ENCODE measurements at regions not wholly inside any gene's neighbourhood (a gene's known extent, or its start where the extent isn't known, plus 50 kb on each side); places are given as distances from the start of the nearest gene placed in this dataset.

- TF ChIP-seq GATA2 (IDR thresholded peaks at IDR 0.05; ENCODE audit: low read depth, low read length), result no peak
- TF ChIP-seq GATA3 (IDR thresholded peaks at IDR 0.05; ENCODE audit: low read depth, low read length), result no peak
Measured at GRCh38 chr16:9680019-9680655, 502.1 kb downstream of the GRIN2A start.

GRCh38 chr16:9680968-9681367 is 501.3 kb downstream of the GRIN2A start:
- no peak for TF ChIP-seq GATA2 (IDR thresholded peaks at IDR 0.05; ENCODE audit: low read depth, low read length)
- no peak for TF ChIP-seq GATA3 (IDR thresholded peaks at IDR 0.05; ENCODE audit: low read depth, low read length)

GRCh38 chr16:9681508-9681907 is 500.7 kb downstream of the GRIN2A start:
- no peak for TF ChIP-seq GATA2 (IDR thresholded peaks at IDR 0.05; ENCODE audit: low read depth, low read length)
- no peak for TF ChIP-seq GATA3 (IDR thresholded peaks at IDR 0.05; ENCODE audit: low read depth, low read length)

GRCh38 chr16:9682320-9682719 is 499.9 kb downstream of the GRIN2A start:
- TF ChIP-seq GATA3 (IDR thresholded peaks at IDR 0.05; ENCODE audit: low read depth, low read length) (no peak), GATA2 (IDR thresholded peaks at IDR 0.05; ENCODE audit: low read depth, low read length) (no peak)

GRCh38 chr16:9683677-9684076 is 498.6 kb downstream of the GRIN2A start:
- TF ChIP-seq GATA2 (IDR thresholded peaks at IDR 0.05; ENCODE audit: low read depth, low read length), result no peak

- TF ChIP-seq GATA3 (IDR thresholded peaks at IDR 0.05; ENCODE audit: low read depth, low read length), result no peak
- no peak for TF ChIP-seq GATA2 (IDR thresholded peaks at IDR 0.05; ENCODE audit: low read depth, low read length)
Measured at GRCh38 chr16:9687737-9688319, 494.4 kb downstream of the GRIN2A start.

GRCh38 chr16:9689597-9689996 is 492.6 kb downstream of the GRIN2A start:
- no peak for TF ChIP-seq GATA3 (IDR thresholded peaks at IDR 0.05; ENCODE audit: low read depth, low read length)
- TF ChIP-seq GATA2 (IDR thresholded peaks at IDR 0.05; ENCODE audit: low read depth, low read length), result no peak

- TF ChIP-seq GATA3 (IDR thresholded peaks at IDR 0.05; ENCODE audit: low read depth, low read length) (no peak), GATA2 (IDR thresholded peaks at IDR 0.05; ENCODE audit: low read depth, low read length) (no peak)
Measured at GRCh38 chr16:9695152-9695551, 487.1 kb downstream of the GRIN2A start.

Measured in SH-SY5Y (cell line).